ENCODE measurements at regions not wholly inside any gene's neighbourhood (a gene's known extent, or its start where the extent isn't known, plus 50 kb on each side); places are given as distances from the start of the nearest gene placed in this dataset.
A peak's percentile ranks its signal among the peaks of the same experiment; 100 is the strongest.
"Not testable (repeated sequence)": the region's sequence is repeated elsewhere in the genome, so short reads cannot be mapped to it uniquely, and the experiment has no call there.

GRCh38 chr16:65574326-65574966 is 452.6 kb upstream of the CDH11 start:
- DNase-seq (ENCODE audit: low read depth, low spot score): no peak

GRCh38 chr16:65572156-65572555 is 450.3 kb upstream of the CDH11 start:
- no peak for DNase-seq (ENCODE audit: low read depth, low spot score)

GRCh38 chr16:65570261-65570660 is 448.4 kb upstream of the CDH11 start:
- DNase-seq (ENCODE audit: low read depth, low spot score): no peak

DNA sequence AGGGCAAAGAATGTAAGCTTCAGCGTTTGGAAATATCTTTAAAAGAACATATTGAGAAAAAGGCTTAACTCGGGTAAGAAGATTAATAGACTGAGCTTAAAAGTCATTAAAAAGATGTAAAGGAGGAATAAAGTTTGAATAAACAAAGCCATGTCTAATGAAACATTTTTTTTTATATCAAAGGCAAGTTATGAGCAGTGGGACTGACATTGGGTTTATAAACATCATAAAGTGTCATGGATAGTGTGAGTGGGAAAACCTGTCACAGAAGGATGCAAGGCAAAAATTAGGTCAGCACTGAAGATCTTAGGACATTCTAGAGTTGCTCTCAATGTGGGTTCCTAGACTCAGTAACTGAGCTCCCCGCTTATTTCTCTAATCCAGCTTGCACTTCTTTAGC is 438.0 kb upstream of the CDH11 start:
- no peak for DNase-seq (ENCODE audit: low read depth, low spot score)

GRCh38 chr16:65549689-65550088 is 427.8 kb upstream of the CDH11 start:
- DNase-seq (ENCODE audit: low read depth, low spot score): not testable (repeated sequence)

- DNase-seq (ENCODE audit: low read depth, low spot score): peak; percentile 85
Measured at GRCh38 chr16:65548470-65548869, 426.6 kb upstream of the CDH11 start.

GRCh38 chr16:65547772-65548446 is 426.0 kb upstream of the CDH11 start:
- DNase-seq (ENCODE audit: low read depth, low spot score): peak; percentile 85

DNA sequence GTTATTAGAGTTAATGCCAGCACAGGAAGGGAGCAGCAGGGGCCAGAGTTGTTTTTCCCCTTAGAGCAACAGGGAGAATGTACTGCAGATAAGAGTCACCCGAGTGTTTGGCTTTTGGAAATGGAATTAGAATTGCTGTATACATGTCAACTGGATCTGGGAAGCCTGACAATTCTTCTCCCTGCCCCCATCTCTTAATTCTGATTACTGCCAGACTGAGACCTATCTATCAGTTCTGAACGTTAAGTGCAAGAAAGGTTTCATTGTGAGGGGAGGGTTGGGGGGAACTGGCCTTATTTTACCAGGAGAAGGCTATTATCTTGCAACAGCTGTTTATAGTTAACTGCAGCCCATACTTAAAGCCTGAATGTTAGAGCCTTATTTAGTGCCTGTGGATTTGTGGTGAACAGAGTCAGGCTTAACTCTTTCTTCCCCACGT is 424.5 kb upstream of the CDH11 start:
- peak; percentile 30 for DNase-seq (ENCODE audit: low read depth, low spot score)

DNA sequence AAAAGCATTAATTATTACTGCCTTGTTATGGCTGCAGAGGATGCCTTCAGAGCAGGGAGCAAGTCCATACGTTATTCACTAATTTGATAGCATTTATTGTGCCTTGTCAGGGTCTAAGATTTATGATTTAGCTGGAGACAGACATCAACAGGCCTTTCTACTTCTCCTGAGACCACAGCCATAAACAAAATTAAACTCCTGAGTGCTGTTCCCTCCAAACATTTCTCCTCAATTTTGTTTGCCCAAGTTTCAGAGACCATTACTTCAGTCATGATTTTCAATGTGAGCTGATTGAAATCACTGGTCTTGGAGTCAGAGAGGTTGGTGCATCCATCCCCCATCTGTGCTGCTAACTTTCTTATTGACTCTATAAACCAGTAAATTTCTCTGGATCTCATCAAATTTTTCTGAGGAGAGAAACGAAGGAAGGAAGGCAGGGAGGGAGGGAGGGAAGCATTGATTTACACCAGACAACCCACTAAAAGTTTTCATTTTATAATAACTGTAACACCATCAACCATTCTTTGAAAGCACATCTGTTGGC is 423.6 kb upstream of the CDH11 start:
- DNase-seq (ENCODE audit: low read depth, low spot score): no peak

GRCh38 chr16:65543781-65544740 is 422.2 kb upstream of the CDH11 start:
- no peak for DNase-seq (ENCODE audit: low read depth, low spot score)

DNA sequence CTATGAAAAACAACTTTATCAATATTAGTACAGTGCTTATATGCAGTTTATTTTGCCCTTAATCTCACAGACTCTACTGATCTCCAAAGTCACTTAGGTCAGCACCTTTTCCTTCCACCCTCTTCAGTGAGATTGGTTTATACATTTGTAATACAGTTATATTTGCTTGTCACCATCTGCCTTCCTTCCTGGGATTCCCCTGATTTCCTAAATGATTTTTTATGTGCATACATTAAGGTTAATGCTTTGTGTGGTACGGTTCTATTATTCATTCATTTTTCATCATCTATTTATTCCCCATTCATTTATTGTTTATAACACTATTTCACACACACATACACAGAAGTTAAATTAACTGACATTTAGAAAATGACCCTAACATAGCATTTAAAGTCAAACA is 419.8 kb upstream of the CDH11 start:
- DNase-seq (ENCODE audit: low read depth, low spot score): no peak

DNA sequence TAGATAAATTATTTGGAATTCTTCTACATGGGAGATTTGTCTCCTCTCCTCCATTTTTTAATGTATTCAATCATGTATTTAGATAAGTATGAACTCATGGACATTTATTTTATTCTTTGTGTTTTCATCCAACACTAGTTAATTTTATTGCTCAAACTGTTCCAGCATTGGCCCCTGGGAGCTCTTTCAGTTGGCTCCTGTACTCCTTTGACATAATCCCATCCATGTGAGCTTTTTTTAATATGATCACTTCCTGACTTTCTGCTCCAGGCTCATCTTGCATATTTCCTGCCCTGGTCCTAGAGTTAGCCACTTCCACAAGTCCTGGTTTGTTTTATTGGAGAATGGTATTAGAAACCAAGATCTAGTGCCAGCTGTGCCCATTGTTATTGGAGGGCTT is 419.0 kb upstream of the CDH11 start:
- DNase-seq (ENCODE audit: low read depth, low spot score): no peak

DNA sequence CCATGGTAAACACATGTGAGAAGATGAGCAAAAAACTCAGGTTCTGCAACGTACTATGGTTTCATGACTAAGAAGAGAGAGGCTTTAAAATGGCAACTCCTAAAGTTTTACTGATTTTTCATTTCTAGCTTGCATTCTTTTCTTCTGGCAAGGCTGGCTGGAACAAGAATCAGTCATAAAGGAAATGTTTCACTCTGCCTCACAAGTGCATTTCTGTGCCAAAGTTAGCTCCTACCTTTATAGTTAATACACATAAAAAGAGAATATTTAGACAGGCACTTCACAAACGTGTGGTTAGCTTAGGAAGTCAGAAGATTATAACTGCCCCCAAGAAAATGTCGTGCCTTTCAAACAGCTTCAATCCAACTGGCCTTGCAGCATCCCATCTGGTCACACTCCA is 417.1 kb upstream of the CDH11 start:
- DNase-seq (ENCODE audit: low read depth, low spot score): no peak

- no peak for DNase-seq (ENCODE audit: low read depth, low spot score)
Measured at GRCh38 chr16:65537336-65537735, 415.5 kb upstream of the CDH11 start.

GRCh38 chr16:65534121-65534528 is 412.3 kb upstream of the CDH11 start:
- no peak for DNase-seq (ENCODE audit: low read depth, low spot score)

- DNase-seq (ENCODE audit: low read depth, low spot score): no peak
Measured at GRCh38 chr16:65532846-65533245, 411.0 kb upstream of the CDH11 start.

DNA sequence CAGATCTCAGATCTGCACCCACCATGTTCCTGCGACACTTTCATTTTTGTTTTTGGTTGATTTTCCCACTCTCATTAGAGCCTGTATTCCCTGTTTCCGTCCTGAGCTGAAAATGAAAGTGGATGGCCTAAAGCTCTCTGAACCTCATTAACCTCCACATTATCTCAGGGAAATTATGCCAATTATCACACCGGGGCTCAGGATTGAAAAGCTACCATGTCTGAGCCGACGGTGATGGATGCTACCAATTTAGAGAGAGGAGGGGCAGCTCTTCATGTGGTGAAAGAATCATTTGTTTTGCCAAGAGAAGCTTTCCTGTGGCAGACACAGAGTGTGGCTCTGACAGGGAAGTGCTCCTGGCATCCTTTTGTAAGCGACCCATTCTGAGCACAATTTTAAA is 410.4 kb upstream of the CDH11 start:
- DNase-seq (ENCODE audit: low read depth, low spot score): peak; percentile 53

DNA sequence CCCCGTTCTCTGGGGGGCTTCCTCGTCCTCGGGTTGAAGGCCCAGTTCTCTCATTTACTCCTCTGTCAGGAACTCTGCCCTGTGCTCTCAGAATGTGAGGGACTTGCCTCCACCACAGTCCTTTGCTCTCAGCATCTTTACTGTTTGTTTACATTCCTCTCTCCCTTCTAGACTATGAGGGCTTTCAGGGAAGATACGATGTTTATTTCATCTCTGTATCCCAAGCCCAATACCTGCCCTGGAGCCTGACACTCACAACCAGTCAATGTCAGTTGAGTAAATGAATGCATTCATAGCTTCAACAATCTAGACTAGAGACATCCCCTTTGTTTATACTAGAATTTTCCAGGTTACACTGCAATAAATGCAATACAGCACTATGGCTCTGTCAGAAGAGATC is 409.6 kb upstream of the CDH11 start:
- no peak for DNase-seq (ENCODE audit: low read depth, low spot score)

DNA sequence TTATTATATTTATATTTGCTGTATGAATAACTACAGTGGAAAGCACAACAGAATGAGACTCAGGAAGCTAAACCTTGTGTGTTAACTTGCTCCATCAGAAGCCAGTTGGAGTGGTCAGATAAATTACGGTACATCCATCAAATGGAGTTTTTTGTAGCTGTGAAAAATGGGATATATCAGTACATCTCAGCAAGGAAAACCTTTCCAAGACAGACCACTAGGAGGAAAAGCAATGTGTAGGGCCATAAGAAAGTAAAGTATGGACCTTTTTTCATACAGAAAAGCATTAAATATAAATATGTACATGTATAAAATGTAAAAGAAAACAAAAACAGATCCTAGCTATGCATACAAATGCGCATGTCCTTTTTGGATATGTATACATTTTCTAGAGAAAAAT is 403.8 kb upstream of the CDH11 start:
- DNase-seq (ENCODE audit: low read depth, low spot score): no peak

GRCh38 chr16:65524997-65525396 is 403.1 kb upstream of the CDH11 start:
- DNase-seq (ENCODE audit: low read depth, low spot score): no peak

GRCh38 chr16:65524231-65524630 is 402.4 kb upstream of the CDH11 start:
- no peak for DNase-seq (ENCODE audit: low read depth, low spot score)

- DNase-seq (ENCODE audit: low read depth, low spot score): no peak
Measured at GRCh38 chr16:65523283-65523944, 401.6 kb upstream of the CDH11 start.

All from ELF-1 (cell line).